ENCODE measurements at regions not wholly inside any gene's neighbourhood (a gene's known extent, or its start where the extent isn't known, plus 50 kb on each side); places are given as distances from the start of the nearest gene placed in this dataset.
"Not testable (repeated sequence)": the region's sequence is repeated elsewhere in the genome, so short reads cannot be mapped to it uniquely, and the experiment has no call there.

DNA sequence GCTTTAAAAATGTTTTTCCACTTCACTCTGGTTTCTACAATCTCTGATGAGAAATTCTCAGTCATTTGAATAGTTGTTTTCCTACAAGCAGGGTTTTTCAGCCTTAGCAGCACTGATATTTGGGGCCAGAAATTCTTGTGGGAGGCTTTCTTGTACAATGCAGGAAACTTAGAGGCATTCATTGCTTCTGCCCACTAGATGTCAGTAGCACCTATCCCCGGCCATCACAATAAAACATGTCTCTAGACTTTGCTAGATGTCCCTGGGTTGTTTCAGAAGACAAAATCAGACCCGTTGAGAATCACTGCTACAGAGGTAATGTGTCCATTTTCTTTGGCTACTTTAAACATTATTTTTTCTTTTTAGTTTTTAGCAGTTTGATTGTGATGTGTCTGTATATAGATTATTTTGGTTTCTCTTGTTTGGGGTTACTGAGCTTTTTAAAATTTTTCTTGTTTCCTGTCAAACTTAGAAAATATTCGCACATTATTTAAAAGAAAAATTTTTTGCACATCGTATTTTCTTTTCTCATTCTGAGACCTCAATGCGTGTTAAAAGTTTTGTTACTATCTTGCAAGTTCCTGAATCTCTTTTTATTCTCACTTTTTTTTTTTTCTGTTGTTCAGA lies 60.8 kb upstream of the CCDC179 start:
- DNase-seq (ENCODE audit: low read depth, low spot score), result peak; percentile 27
- no CpG with 5 or more reads among the region's 5 CpGs for WGBS (ENCODE audit: insufficient coverage, insufficient read length)
- Histone ChIP-seq H3K4me3 (ENCODE audit: low read length) (no peak overlapping the region), H3K4me1 (ENCODE audit: control insufficient read depth, insufficient read depth, low read length) (no peaks in the 10 kb centered on the region), H3K36me3 (ENCODE audit: control insufficient read depth, insufficient read depth, low read length) (no peaks in the 10 kb centered on the region), H3K27ac (ENCODE audit: low read length) (no peak overlapping the region), H3K27me3 (ENCODE audit: control insufficient read depth, insufficient read depth, low read length) (no peaks in the 10 kb centered on the region), H3K9me3 (ENCODE audit: control insufficient read depth, insufficient read depth, low read length) (no peaks in the 10 kb centered on the region)

DNA sequence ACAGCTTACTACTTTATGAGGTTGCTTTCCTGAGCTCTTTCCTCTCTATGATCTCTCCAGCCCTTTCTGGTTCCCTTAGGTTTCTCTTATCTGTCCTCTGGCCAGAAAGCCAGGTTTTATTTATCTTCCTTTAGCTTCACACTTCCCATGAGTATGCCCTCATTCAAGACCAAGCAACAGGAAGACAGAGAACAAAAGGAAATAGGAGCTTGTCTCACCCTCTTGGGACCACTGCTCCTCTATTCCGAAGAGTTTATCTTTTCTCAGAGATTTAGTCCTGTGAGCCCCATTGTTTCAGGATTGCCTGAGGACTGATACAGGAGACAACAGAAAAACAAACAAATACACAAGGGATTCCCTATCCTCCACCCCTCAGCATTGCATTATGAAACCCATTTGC lies 62.4 kb upstream of the CCDC179 start:
- no peaks in the 10 kb centered on the region for H3K27me3 ChIP-seq (ENCODE audit: control insufficient read depth, insufficient read depth, low read length)
- H3K4me1 ChIP-seq (ENCODE audit: control insufficient read depth, insufficient read depth, low read length), result no peaks in the 10 kb centered on the region
- no peak overlapping the region for H3K27ac ChIP-seq (ENCODE audit: low read length)
- H3K36me3 ChIP-seq (ENCODE audit: control insufficient read depth, insufficient read depth, low read length), result no peaks in the 10 kb centered on the region
- no CpG with 5 or more reads among the region's 1 CpG for WGBS (ENCODE audit: insufficient coverage, insufficient read length)
- H3K9me3 ChIP-seq (ENCODE audit: control insufficient read depth, insufficient read depth, low read length), result no peaks in the 10 kb centered on the region
- no peak overlapping the region for H3K4me3 ChIP-seq (ENCODE audit: low read length)
- DNase-seq (ENCODE audit: low read depth, low spot score), result no peak

DNA sequence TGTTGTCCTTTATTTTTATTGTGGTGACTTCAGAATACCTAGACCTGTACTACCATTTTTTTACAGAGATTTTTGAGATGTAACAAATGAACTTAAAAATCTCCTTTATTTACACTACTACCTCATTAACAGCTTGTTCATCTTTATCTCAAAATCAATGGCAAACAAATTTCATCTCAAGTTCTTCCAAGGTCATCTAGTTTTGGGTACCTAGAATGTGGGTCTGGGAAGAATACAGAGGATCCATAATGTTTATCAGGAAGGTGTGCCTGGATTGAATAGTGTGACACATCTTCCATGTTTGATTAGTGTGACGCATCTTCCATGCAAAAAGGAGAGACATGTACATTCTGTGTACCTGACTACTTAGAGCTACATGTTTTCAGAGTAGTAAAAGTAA lies 63.3 kb upstream of the CCDC179 start:
- no peak overlapping the region for H3K27ac ChIP-seq (ENCODE audit: low read length)
- no CpG with 5 or more reads among the region's 1 CpG for WGBS (ENCODE audit: insufficient coverage, insufficient read length)

DNA sequence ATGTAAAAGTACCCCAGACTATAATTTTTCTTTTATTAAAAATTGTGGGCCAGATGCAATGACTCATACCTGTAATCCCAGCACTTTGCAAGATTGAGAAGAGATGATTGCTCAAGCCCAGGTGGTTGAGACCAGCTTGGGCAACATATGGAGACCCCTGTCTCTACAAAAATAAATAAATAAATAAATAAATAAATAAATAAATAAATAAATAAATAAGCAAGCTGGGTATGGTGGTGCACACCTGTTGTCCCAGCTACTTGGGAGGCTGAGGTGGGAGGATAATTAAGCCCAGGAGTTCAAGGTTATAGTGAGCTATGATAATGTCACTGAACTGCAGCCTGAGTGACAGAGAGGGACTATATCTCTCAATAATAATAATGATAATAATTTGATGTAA lies 66.1 kb upstream of the CCDC179 start:
- H3K9me3 ChIP-seq (ENCODE audit: control insufficient read depth, insufficient read depth, low read length), result no peaks in the 10 kb centered on the region
- no peaks in the 10 kb centered on the region for H3K4me1 ChIP-seq (ENCODE audit: control insufficient read depth, insufficient read depth, low read length)
- H3K36me3 ChIP-seq (ENCODE audit: control insufficient read depth, insufficient read depth, low read length), result no peaks in the 10 kb centered on the region
- no peak overlapping the region for H3K4me3 ChIP-seq (ENCODE audit: low read length)
- no peak for DNase-seq (ENCODE audit: low read depth, low spot score)
- no peak overlapping the region for H3K27ac ChIP-seq (ENCODE audit: low read length)
- H3K27me3 ChIP-seq (ENCODE audit: control insufficient read depth, insufficient read depth, low read length), result no peaks in the 10 kb centered on the region

More for the DNA sequence above, 63.3 kb upstream of the CCDC179 start:
- Histone ChIP-seq H3K27me3 (ENCODE audit: control insufficient read depth, insufficient read depth, low read length) (no peaks in the 10 kb centered on the region), H3K9me3 (ENCODE audit: control insufficient read depth, insufficient read depth, low read length) (no peaks in the 10 kb centered on the region), H3K4me3 (ENCODE audit: low read length) (no peak overlapping the region), H3K4me1 (ENCODE audit: control insufficient read depth, insufficient read depth, low read length) (no peaks in the 10 kb centered on the region), H3K36me3 (ENCODE audit: control insufficient read depth, insufficient read depth, low read length) (no peaks in the 10 kb centered on the region)
- no peak for DNase-seq (ENCODE audit: low read depth, low spot score)

DNA sequence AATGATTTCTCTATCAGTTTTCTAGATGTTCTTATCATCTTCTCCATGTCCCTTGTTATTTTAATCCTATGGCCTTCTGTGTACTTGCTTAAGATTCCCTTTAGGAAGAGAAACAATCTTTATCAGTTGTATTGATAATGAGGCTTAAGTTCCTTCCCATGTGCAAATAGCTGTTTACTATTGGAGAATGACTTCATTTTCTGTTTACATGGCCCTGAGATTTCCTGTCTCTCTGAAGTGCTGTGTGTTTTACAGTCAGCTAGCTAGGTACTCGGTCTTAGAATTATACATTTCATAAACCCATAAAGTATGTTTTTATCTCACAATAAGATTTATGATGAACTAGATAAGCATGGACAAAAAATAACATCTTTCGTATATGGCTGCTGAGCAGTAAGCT lies 67.5 kb upstream of the CCDC179 start:
- H3K36me3 ChIP-seq (ENCODE audit: control insufficient read depth, insufficient read depth, low read length), result no peaks in the 10 kb centered on the region
- no peak overlapping the region for H3K4me3 ChIP-seq (ENCODE audit: low read length)
- no peak for DNase-seq (ENCODE audit: low read depth, low spot score)
- no peaks in the 10 kb centered on the region for H3K4me1 ChIP-seq (ENCODE audit: control insufficient read depth, insufficient read depth, low read length)
- no peaks in the 10 kb centered on the region for H3K27me3 ChIP-seq (ENCODE audit: control insufficient read depth, insufficient read depth, low read length)
- WGBS (ENCODE audit: insufficient coverage, insufficient read length), result no CpG with 5 or more reads among the region's 2 CpGs
- H3K9me3 ChIP-seq (ENCODE audit: control insufficient read depth, insufficient read depth, low read length), result no peaks in the 10 kb centered on the region
- no peak overlapping the region for H3K27ac ChIP-seq (ENCODE audit: low read length)

DNA sequence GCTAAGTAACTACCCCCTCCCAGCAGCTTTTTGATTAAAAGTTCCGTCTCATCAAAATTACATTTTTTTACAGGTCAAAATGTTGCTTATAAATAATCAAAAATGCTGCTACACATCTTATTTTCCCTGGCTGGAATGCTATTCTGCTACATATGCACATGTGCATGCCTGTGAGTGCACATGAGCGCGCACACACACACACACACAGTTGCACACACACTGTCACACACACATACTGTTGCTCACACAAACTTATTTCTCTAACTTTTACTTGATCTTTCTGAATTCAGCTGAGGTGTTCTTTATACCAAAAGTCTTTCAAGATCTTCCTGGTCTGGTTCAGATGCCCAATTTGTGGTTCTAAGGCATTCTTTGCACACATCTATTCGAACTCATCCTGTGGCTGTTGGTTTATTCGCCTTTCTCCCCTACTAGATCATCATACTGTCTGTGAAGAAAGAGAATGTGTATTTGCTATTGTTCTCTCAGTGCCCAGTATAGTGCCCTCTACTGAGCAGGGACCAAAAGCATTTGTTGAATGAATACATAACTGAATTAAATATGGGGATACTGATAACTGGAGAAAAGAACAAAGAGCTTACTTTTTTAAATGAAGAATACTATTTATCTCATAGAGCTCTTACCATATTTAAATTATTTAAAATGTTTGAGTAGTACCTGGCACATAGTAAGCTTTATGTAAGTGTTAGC lies 68.1 kb upstream of the CCDC179 start:
- Histone ChIP-seq H3K4me1 (ENCODE audit: control insufficient read depth, insufficient read depth, low read length) (no peaks in the 10 kb centered on the region), H3K4me3 (ENCODE audit: low read length) (no peak overlapping the region), H3K27me3 (ENCODE audit: control insufficient read depth, insufficient read depth, low read length) (no peaks in the 10 kb centered on the region), H3K27ac (ENCODE audit: low read length) (no peak overlapping the region), H3K9me3 (ENCODE audit: control insufficient read depth, insufficient read depth, low read length) (no peaks in the 10 kb centered on the region), H3K36me3 (ENCODE audit: control insufficient read depth, insufficient read depth, low read length) (no peaks in the 10 kb centered on the region)
- no peak for DNase-seq (ENCODE audit: low read depth, low spot score)
- WGBS (ENCODE audit: insufficient coverage, insufficient read length), result no CpG with 5 or more reads among the region's 5 CpGs

DNA sequence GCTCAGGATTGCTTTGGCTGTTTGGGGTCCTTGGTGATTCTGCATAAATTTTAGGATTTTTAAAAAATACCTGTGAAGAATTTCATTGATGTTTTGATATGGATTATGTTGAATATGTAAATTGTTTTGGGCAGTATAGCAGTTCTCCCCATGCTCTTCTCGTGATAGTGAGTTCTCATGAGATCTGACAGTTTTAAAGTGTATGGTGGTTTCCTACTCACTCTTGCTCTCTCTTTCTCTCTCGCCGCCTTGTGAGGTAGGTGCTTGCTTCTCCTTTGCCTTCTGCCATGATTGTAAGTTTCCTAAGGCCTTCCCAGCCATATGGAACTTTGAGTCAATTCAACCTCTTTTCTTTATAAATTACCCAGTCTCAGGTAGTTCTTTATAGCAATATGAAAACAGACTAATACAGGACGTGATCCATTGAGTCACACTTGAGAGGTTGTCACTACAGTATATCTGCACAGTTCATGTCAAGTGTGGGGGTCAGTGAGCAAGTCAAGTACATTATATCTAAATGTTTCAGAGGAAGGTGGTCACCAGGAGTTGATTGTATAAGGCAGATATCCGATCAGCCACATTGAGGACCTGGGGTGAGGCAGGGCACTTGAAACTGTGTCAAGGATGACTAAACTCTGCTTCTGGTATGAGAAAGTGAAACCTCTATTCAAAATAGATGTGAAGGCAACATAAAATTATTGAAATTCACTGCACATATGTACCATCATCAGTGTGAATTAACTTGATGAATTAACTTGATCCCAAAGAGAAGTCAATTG lies 70.7 kb upstream of the CCDC179 start:
- WGBS (ENCODE audit: insufficient coverage, insufficient read length), result no CpG with 5 or more reads among the region's 5 CpGs
- H3K4me3 ChIP-seq (ENCODE audit: low read length), result no peak overlapping the region
- no peaks in the 10 kb centered on the region for H3K9me3 ChIP-seq (ENCODE audit: control insufficient read depth, insufficient read depth, low read length)
- no peaks in the 10 kb centered on the region for H3K4me1 ChIP-seq (ENCODE audit: control insufficient read depth, insufficient read depth, low read length)
- no peak for DNase-seq (ENCODE audit: low read depth, low spot score)
- H3K36me3 ChIP-seq (ENCODE audit: control insufficient read depth, insufficient read depth, low read length), result no peaks in the 10 kb centered on the region
- no peak overlapping the region for H3K27ac ChIP-seq (ENCODE audit: low read length)
- no peaks in the 10 kb centered on the region for H3K27me3 ChIP-seq (ENCODE audit: control insufficient read depth, insufficient read depth, low read length)

DNA sequence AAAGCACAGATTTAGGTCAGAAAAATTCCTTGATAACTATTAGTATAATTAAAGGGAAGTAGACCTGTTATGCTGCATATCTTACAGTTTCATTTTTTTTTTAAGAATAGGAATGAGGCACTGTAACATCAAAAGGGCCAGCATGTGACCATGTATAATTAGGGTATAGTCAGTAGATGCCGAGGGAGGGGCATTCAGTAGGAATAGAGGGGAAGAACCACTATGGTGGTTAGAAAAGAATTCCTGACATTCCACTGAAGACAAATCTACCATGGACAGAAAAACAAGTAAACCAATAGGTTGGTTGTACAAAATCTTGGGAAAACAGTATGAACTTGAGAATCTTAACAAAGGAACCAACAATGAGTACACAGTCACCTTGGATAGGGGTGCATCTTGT lies 78.4 kb upstream of the CCDC179 start:
- no peak for DNase-seq (ENCODE audit: low read depth, low spot score)
- Histone ChIP-seq H3K4me3 (ENCODE audit: low read length) (no peak overlapping the region), H3K4me1 (ENCODE audit: control insufficient read depth, insufficient read depth, low read length) (no peaks in the 10 kb centered on the region), H3K9me3 (ENCODE audit: control insufficient read depth, insufficient read depth, low read length) (no peaks in the 10 kb centered on the region), H3K36me3 (ENCODE audit: control insufficient read depth, insufficient read depth, low read length) (0 out of 2 replicates have a peak, but pooled peaks cover 2% of the 10 kb centered on the region), H3K27me3 (ENCODE audit: control insufficient read depth, insufficient read depth, low read length) (no peaks in the 10 kb centered on the region), H3K27ac (ENCODE audit: low read length) (no peak overlapping the region)
- no CpG with 5 or more reads among the region's 1 CpG for WGBS (ENCODE audit: insufficient coverage, insufficient read length)

DNA sequence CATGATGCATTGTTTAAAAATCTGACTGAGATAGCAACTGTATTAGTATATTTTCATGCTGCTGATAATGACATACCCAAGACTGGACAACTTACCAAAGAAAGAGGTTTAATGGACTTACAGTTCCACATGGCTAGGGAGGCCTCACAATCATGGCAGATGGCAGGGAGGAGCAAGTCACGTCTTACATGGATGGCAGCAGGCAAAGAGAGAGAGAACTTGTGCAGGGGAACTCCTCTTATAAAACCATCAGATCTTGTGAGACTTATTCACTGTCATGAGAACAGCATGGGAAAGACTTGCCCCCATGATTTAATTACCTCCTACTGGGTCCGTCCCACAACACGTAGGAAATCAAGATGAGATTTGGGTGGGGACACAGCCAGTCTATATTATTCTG lies 81.3 kb upstream of the CCDC179 start:
- H3K27ac ChIP-seq (ENCODE audit: low read length); H3K27me3 ChIP-seq (ENCODE audit: control insufficient read depth, insufficient read depth, low read length); H3K4me3 ChIP-seq (ENCODE audit: low read length); H3K36me3 ChIP-seq (ENCODE audit: control insufficient read depth, insufficient read depth, low read length); H3K9me3 ChIP-seq (ENCODE audit: control insufficient read depth, insufficient read depth, low read length); H3K4me1 ChIP-seq (ENCODE audit: control insufficient read depth, insufficient read depth, low read length); DNase-seq (ENCODE audit: low read depth, low spot score): not testable (repeated sequence)
- WGBS (ENCODE audit: insufficient coverage, insufficient read length), result no CpG with 5 or more reads among the region's 3 CpGs

DNA sequence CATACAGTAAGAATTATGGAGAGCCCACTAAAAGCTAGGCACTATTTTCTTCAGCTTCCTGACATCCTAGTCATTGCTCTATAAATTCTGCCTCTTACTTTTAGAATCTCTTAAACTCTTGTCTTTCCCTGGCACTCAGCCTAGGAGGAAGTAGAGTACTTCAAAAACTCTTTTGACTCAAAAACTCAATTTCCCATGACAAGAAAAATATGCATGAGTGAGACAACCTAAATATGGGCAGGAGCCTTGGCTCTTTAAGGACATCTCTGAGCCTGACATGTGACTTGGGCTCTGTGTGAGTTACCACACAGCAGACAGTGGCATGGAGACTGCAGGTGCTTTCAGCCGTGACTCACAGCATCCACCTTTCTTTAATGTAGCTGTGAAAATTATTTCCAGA lies 97.5 kb upstream of the CCDC179 start:
- Histone ChIP-seq H3K27ac (ENCODE audit: low read length) (no peak overlapping the region), H3K4me3 (ENCODE audit: low read length) (no peak overlapping the region), H3K36me3 (ENCODE audit: control insufficient read depth, insufficient read depth, low read length) (no peaks in the 10 kb centered on the region), H3K9me3 (ENCODE audit: control insufficient read depth, insufficient read depth, low read length) (no peaks in the 10 kb centered on the region), H3K4me1 (ENCODE audit: control insufficient read depth, insufficient read depth, low read length) (no peaks in the 10 kb centered on the region), H3K27me3 (ENCODE audit: control insufficient read depth, insufficient read depth, low read length) (no peaks in the 10 kb centered on the region)
- no peak for DNase-seq (ENCODE audit: low read depth, low spot score)
- WGBS (ENCODE audit: insufficient coverage, insufficient read length), result no CpG with 5 or more reads among the region's 1 CpG
